HEK293 (cell line): ENCODE measurements at regions not wholly inside any gene's neighbourhood (a gene's known extent, or its start where the extent isn't known, plus 50 kb on each side); places are given as distances from the start of the nearest gene placed in this dataset.

ENCODE experiments used
- CTCF ChIP-seq: fragments of 450-650 bp; formaldehyde crosslinking; IDR thresholded peaks from 2 replicates; pipeline ENCODE4 v1.5.1; 2016; ENCODE audit warnings: missing biosample characterization, missing genetic modification characterization
- KLF10 ChIP-seq: fragments of 450-650 bp; IDR thresholded peaks from 2 replicates; pipeline ENCODE4 v1.5.1; 2018; ENCODE audit warnings: missing biosample characterization, mild to moderate bottlenecking, missing genetic modification characterization
- PATZ1 ChIP-seq: fragments of 450-650 bp; formaldehyde crosslinking; IDR thresholded peaks from 2 replicates; pipeline ENCODE4 v1.5.1; 2016; ENCODE audit warnings: missing biosample characterization, missing genetic modification characterization
- REST ChIP-seq: fragments of 450-650 bp; formaldehyde crosslinking; IDR thresholded peaks from 2 replicates; pipeline ENCODE4 v1.5.1; 2016; ENCODE audit warnings: missing biosample characterization, missing genetic modification characterization
- SP2 ChIP-seq: fragments of 450-650 bp; formaldehyde crosslinking; IDR thresholded peaks from 2 replicates; pipeline ENCODE4 v1.5.1; 2016; ENCODE audit warnings: missing biosample characterization, missing genetic modification characterization
- SP3 ChIP-seq: fragments of 450-650 bp; formaldehyde crosslinking; IDR thresholded peaks from 2 replicates; pipeline ENCODE4 v1.5.1; 2016; ENCODE audit warnings: missing biosample characterization, missing genetic modification characterization
- ZNF114 ChIP-seq: fragments of 450-650 bp; formaldehyde crosslinking; IDR thresholded peaks from 2 replicates; pipeline ENCODE4 v1.5.0; 2017; ENCODE audit warnings: missing biosample characterization, missing genetic modification characterization
- ZNF398 ChIP-seq: fragments of 450-650 bp; formaldehyde crosslinking; IDR thresholded peaks from 2 replicates; pipeline ENCODE4 v1.5.1; 2017; ENCODE audit warnings: missing biosample characterization, missing genetic modification characterization
- ZNF555 ChIP-seq: fragments of 450-650 bp; formaldehyde crosslinking; conservative IDR thresholded peaks from 2 replicates; pipeline ENCODE4 v1.5.1; 2017; ENCODE audit warnings: missing biosample characterization, mild to moderate bottlenecking, missing genetic modification characterization, inconsistent platforms

GRCh38 chr3:79957066-79957465, 189.3 kb upstream of the ROBO1 start:
- no peak for TF ChIP-seq PATZ1 (tag by site-specific recombination)
- no peak for TF ChIP-seq CTCF
- TF ChIP-seq KLF10 (tag by site-specific recombination) = no peak
- TF ChIP-seq REST (tag by site-specific recombination) = no peak
- no peak for TF ChIP-seq ZNF398
- TF ChIP-seq SP2 = no peak
- no peak for TF ChIP-seq ZNF555 (tag by site-specific recombination)
- TF ChIP-seq SP3 (tag by site-specific recombination) = no peak
- TF ChIP-seq ZNF114 (tag by site-specific recombination) = no peak
